Gastrocnemius medialis (tissue), 4 donors: ENCODE measurements at regions not wholly inside any gene's neighbourhood (a gene's known extent, or its start where the extent isn't known, plus 50 kb on each side); places are given as distances from the start of the nearest gene placed in this dataset.

ENCODE experiments used
- ATAC-seq, 2 donors: fragments of 150-250 bp; one replicate each; pipeline ENCODE4 v1.9.1; 2016
- DNase-seq, 2 donors: peaks; one replicate each; pipeline ENCODE4 v3.0.0-alpha.2; 2019
- H3K27ac ChIP-seq, 4 donors: fragments of 200-600 bp; sonication (generic); 1 replicate in 1 of 4; 2 replicates in 3 of 4; pipeline ENCODE4 v1.5.1; 2016 to 2018; ENCODE audit warnings: mild to moderate bottlenecking in 2 of 4, moderate library complexity in 1 of 4
- H3K27me3 ChIP-seq, 3 donors: fragments of 200-600 bp; sonication (generic) in 2 of 3; 1 replicate in 1 of 3; 2 replicates in 2 of 3; pipeline versions ENCODE4 v1.5.1 to v1.6.0; 2016 to 2019; ENCODE audit warnings: mild to moderate bottlenecking in 1 of 3, moderate library complexity in 1 of 3
- H3K36me3 ChIP-seq, 2 donors: fragments of 200-600 bp; sonication (generic) in 1 of 2; one replicate each; pipeline ENCODE4 v1.5.1; 2017 to 2018
- H3K4me1 ChIP-seq, 2 donors: fragments of 200-600 bp; sonication (generic) in 1 of 2; one replicate each; pipeline ENCODE4 v1.5.1; 2016 to 2017; ENCODE audit warnings: mild to moderate bottlenecking in 2 of 2
- H3K4me3 ChIP-seq, 4 donors: fragments of 200-600 bp; sonication (generic) in 3 of 4; 1 replicate in 1 of 4; 2 replicates in 3 of 4; pipeline ENCODE4 v1.5.1; 2016 to 2019; ENCODE audit warnings: mild to moderate bottlenecking in 2 of 4
- H3K9me3 ChIP-seq, 3 donors: fragments of 200-600 bp; sonication (generic) in 2 of 3; 1 replicate in 1 of 3; 2 replicates in 2 of 3; pipeline ENCODE4 v1.5.1; 2016 to 2019
- POLR2A ChIP-seq, 2 donors: fragments of 450-650 bp; IDR thresholded peaks; one replicate each; pipeline ENCODE4 v1.6.1; 2017; ENCODE audit warnings: antibody characterized with exemption in 2 of 2, mild to moderate bottlenecking in 2 of 2, moderate library complexity in 2 of 2
- in situ Hi-C, 4 donors: fragments of 200-750 bp; cut with MboI; loops; one replicate each; pipeline versions ENCODE4 v1.15.0 to v1.8.0; 2017; ENCODE audit warnings: low sequenced_read_pairs in 4 of 4
- intact Hi-C: fragments of 100-400 bp; cut with DNase I; formaldehyde crosslinking; loops from one replicate; pipeline ENCODE4 v1.15.1; 2023; ENCODE audit warnings: low total_unique reads
- TF ChIP-seq, protein P1 (sequence below), 5 experiments: fragments of 450-650 bp in 3 of 5; fragments of 200-600 bp in 2 of 5; sonication (generic) in 2 of 5; IDR thresholded peaks in 4 of 5; conservative IDR thresholded peaks in 1 of 5; 1 replicate in 4 of 5; 2 replicates in 1 of 5; pipeline ENCODE4 v1.5.1; 2016 to 2019; ENCODE audit warnings: antibody characterized with exemption in 5 of 5, mild to moderate bottlenecking in 3 of 5, moderate library complexity in 3 of 5

DNA sequence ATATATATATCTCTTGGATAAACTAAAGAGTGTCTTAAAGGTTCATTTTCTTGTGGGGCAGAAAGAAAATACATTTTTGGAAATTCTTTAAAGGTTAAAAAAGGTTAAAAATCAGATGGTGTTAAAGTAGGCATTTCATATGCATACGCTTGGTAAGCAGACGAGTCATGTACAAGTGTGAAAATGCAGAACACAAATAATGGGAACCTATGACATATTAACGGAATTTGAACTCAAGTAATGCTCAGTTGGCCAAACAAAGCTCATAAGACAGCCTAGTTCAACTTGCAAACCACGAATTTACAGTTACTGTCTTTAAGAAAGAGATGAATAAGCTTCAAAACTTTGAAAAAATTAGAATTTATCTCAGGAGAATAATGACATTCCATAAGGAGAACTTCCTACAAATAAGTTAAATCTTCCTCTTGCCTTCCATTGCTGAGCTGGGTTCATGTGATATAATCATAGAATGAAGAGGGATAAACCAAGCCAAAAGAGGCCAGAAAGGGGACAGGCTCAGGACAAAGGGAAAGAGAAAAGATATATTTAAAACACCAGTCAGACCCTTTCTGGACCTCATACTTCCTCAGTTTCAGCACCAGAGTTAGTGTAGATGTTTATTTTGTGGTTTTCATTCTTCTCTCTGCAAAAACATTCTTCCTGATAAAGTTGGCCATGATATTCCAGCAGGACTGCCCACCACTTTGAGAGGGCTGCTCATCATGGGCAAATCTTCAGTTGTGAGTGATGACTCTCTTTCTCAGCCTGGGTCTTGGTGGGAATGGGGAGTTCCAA is 256.7 kb upstream of the CD180 start:
- Histone ChIP-seq H3K9me3 (no peaks in the 10 kb centered on the region), H3K36me3 (no peaks in the 10 kb centered on the region), H3K27me3 (no peaks in the 10 kb centered on the region), H3K4me1 (no peaks in the 10 kb centered on the region), H3K4me3 (no peak overlapping the region), H3K27ac (no peak overlapping the region)
- ATAC-seq (no peak), DNase-seq (no peak)
- intact Hi-C loops (no loop called here), in situ Hi-C loops (no loop called here)
- no peak for TF ChIP-seq POLR2A (IDR thresholded peaks at IDR 0.05)
- TF ChIP-seq, protein P1, sequence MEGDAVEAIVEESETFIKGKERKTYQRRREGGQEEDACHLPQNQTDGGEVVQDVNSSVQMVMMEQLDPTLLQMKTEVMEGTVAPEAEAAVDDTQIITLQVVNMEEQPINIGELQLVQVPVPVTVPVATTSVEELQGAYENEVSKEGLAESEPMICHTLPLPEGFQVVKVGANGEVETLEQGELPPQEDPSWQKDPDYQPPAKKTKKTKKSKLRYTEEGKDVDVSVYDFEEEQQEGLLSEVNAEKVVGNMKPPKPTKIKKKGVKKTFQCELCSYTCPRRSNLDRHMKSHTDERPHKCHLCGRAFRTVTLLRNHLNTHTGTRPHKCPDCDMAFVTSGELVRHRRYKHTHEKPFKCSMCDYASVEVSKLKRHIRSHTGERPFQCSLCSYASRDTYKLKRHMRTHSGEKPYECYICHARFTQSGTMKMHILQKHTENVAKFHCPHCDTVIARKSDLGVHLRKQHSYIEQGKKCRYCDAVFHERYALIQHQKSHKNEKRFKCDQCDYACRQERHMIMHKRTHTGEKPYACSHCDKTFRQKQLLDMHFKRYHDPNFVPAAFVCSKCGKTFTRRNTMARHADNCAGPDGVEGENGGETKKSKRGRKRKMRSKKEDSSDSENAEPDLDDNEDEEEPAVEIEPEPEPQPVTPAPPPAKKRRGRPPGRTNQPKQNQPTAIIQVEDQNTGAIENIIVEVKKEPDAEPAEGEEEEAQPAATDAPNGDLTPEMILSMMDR (IDR thresholded peaks at IDR 0.05 in 4 of 5, conservative IDR thresholded peaks at IDR 0.05 in 1 of 5): no peak

DNA sequence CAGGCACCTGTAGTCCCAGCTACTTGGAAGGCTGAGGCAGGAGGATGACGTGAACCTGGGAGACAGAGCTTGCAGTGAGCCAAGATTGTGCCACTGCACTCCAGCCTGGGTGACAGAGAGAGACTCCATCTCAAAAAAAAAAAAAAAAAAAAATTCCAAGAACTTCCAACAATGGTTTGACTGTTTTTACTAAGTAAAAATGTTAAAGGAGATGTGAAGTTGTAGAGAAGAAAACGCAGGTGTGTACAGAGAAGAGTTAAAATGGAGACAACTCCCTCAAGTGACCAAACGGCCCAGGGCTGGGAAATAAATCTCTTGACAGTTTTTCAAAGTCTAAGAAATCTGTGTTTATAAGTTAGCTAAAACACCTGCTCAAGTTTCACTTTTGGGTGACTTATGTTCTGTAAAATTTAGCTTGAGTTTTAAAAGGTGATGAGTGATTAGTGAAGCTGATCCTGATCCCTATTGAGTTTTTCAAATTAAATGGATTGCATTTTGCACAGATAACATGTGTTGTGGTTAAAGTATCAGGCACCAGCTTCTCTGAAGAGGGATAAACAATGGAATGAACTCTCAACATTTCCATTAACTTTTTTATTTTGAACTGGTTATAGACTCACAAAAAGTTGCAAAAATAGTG is 255.2 kb upstream of the CD180 start:
- DNase-seq (no peak), ATAC-seq (no peak)
- Histone ChIP-seq H3K36me3 (no peaks in the 10 kb centered on the region), H3K27ac (no peak overlapping the region), H3K4me1 (no peaks in the 10 kb centered on the region), H3K27me3 (no peaks in the 10 kb centered on the region), H3K4me3 (no peak overlapping the region), H3K9me3 (no peaks in the 10 kb centered on the region)
- TF ChIP-seq, protein P1 (IDR thresholded peaks at IDR 0.05 in 4 of 5, conservative IDR thresholded peaks at IDR 0.05 in 1 of 5): no peak
- TF ChIP-seq POLR2A (IDR thresholded peaks at IDR 0.05): no peak
- intact Hi-C loops: no loop called here
- in situ Hi-C loops: no loop called here

DNA sequence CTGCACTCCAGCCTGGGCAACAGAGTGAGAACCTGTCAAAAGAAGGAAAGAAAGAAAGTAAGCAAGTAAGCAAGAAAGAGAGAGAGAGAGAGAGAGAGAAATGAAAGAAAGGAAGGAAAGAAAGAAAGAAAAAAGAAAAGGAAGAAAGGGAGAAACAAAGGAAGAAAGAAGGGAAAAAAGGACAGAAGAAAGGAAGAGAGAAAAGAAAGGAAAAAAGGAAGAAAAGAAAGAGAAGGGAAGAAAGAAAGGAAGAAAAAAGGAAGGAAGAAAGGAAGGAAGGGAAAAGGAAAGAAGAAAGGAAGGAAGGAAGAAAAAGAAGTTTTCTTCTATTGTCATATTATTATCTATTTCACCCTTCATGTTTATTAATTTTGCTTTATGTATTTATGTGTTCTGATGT is 251.1 kb upstream of the CD180 start:
- DNase-seq (no peak), ATAC-seq (no peak)
- intact Hi-C loops (no loop called here), in situ Hi-C loops (no loop called here)
- H3K9me3 ChIP-seq: no peaks in the 10 kb centered on the region
- no peaks in the 10 kb centered on the region for H3K4me1 ChIP-seq
- no peaks in the 10 kb centered on the region for H3K36me3 ChIP-seq
- TF ChIP-seq, protein P1 (IDR thresholded peaks at IDR 0.05 in 4 of 5, conservative IDR thresholded peaks at IDR 0.05 in 1 of 5): no peak
- no peak for TF ChIP-seq POLR2A (IDR thresholded peaks at IDR 0.05)
- no peak overlapping the region for H3K4me3 ChIP-seq
- H3K27ac ChIP-seq: no peak overlapping the region
- H3K27me3 ChIP-seq: no peaks in the 10 kb centered on the region

DNA sequence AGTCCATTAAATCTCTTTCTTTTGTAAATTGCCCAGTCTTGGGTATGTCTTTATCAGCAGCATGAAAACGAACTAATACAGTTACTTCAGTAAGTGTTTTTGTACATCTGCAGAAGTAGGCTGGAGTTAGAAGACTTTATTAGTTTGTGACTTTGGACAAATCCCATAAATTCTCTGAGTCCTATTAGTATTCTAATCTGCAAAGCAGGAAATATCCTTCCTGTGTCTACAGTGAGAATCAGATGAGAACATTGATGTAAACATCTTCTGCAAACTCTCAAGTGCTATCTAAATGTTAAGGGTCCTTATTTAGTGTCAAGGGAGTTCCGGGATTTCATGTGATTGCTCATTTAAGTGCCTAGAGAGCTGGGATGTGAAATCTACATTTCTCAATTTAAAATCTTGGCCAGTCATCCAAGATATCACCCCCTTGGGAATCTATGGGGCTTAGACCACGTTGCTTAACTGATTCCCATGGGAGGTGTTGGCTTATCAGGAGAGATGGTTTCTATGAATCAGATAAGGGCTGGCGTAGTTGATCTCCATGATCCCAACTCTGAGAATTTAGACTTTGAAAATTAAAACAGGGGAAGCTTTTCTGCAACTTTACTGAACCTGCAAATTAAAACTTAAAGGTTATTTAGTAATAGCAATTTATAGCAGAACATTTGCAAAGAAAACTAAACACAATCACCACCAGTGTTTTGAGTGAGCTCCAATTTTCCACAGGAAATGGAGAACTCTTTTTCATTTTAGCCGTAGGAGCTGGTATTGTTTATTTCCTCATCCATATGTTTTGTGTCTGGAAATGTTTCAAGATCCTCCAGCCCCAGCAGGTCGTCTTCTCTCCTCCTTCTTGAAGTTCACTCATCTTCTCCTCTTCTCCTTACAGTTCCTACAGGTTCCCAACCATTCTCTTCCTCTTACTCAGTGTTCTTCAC is 241.6 kb upstream of the CD180 start:
- TF ChIP-seq, protein P1 (IDR thresholded peaks at IDR 0.05 in 4 of 5, conservative IDR thresholded peaks at IDR 0.05 in 1 of 5): no peak
- no peak for TF ChIP-seq POLR2A (IDR thresholded peaks at IDR 0.05)
- DNase-seq (no peak), ATAC-seq (no peak)
- intact Hi-C loops: no loop called here
- in situ Hi-C loops: no loop called here
- H3K36me3 ChIP-seq: no peaks in the 10 kb centered on the region
- no peaks in the 10 kb centered on the region for H3K9me3 ChIP-seq
- H3K27ac ChIP-seq: no peak overlapping the region
- no peak overlapping the region for H3K4me3 ChIP-seq
- H3K4me1 ChIP-seq: no peaks in the 10 kb centered on the region
- no peaks in the 10 kb centered on the region for H3K27me3 ChIP-seq
